ENCODE measurements at regions not wholly inside any gene's neighbourhood (a gene's known extent, or its start where the extent isn't known, plus 50 kb on each side); places are given as distances from the start of the nearest gene placed in this dataset.
"Not testable (repeated sequence)": the region's sequence is repeated elsewhere in the genome, so short reads cannot be mapped to it uniquely, and the experiment has no call there.

GRCh38 chr2:48221846-48222516 is 92.5 kb upstream of the FOXN2 start:
- Mint-ChIP-seq H3K36me3 (no peaks in the 10 kb centered on the region), H3K4me3 (no peak overlapping the region)
- CTCF ChIA-PET, result no interaction called here

DNA sequence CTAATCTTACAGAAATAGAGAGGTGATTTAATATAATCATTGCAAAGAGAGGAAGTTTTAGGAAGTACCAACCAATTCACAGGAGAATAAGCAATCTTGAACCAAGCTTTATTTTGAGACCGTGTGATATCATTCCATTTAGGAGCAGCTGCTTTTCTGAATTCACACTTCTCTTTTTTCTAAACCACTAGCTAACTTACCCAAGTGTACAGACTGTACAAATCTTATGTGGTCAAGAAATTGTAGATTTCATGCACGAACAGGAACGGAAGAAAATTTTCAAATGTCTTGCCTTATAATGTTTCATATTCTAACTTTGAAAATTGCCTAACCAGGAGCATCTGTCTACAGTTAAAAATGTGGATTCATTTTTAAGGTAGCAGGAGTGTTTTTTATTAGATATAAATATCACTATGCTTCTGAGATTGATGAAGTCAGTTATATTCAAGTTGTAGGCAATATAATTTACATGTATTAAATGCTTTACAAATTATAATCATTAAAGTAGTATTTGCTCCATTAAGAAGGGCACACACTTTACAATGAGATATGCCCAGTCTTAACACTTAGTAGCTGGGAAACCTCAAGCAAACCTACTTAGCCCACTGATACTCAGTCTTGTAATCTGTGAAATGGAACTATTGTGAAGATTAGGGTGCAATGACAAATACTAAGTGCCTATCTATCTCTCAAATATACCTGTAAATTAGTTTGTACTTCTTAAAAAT is 86.7 kb upstream of the FOXN2 start:
- H3K36me3 Mint-ChIP-seq, result no peaks in the 10 kb centered on the region
- CTCF ChIA-PET, result no interaction called here
- H3K4me1 Mint-ChIP-seq (ENCODE audit: low read depth), result peaks cover 1% of the 10 kb centered on the region
- no peaks in the 10 kb centered on the region for H3K9me3 Mint-ChIP-seq
- no peak for DNase-seq
- POLR2A ChIA-PET, result no interaction called here
- intact Hi-C loops (cut with micrococcal nuclease), result no loop called here
- H3K27me3 Mint-ChIP-seq, result no peaks in the 10 kb centered on the region
- H3K27ac Mint-ChIP-seq, result no peak overlapping the region
- no peak overlapping the region for H3K4me3 Mint-ChIP-seq

More at GRCh38 chr2:48221846-48222516, 92.5 kb upstream of the FOXN2 start:
- Mint-ChIP-seq H3K27ac (no peak overlapping the region), H3K27me3 (no peaks in the 10 kb centered on the region), H3K4me1 (ENCODE audit: low read depth) (peaks cover 2% of the 10 kb centered on the region), H3K9me3 (no peaks in the 10 kb centered on the region)
- POLR2A ChIA-PET, result no interaction called here
- intact Hi-C loops (cut with micrococcal nuclease), result no loop called here
- DNase-seq, result no peak

DNA sequence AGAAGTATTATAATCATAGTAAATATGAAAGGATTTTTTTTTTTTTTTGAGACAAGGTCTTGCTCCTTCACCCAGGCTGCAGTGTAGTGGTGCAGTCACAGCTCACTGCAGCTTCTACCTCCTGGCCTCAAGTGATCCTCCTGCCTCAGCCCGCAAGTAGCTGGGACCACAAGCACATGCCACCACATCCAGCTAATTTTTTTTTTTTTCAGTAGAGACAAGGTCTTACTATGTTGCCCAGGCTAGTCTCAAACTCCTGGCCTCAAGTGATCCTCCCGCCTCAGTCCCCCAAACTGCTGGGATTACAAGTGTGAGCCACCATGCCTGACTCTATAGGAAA is 86.2 kb upstream of the FOXN2 start:
- no peak overlapping the region for H3K4me3 Mint-ChIP-seq
- peaks cover 6% of the 10 kb centered on the region for H3K4me1 Mint-ChIP-seq (ENCODE audit: low read depth)
- no peak overlapping the region for H3K27ac Mint-ChIP-seq
- intact Hi-C loops (cut with micrococcal nuclease), result no loop called here
- no peaks in the 10 kb centered on the region for H3K36me3 Mint-ChIP-seq
- ChIA-PET POLR2A (no interaction called here), CTCF (no interaction called here)
- no peaks in the 10 kb centered on the region for H3K27me3 Mint-ChIP-seq
- no peaks in the 10 kb centered on the region for H3K9me3 Mint-ChIP-seq
- no peak for DNase-seq

- H3K4me1 Mint-ChIP-seq (ENCODE audit: low read depth), result peaks cover 6% of the 10 kb centered on the region
- intact Hi-C loops (cut with micrococcal nuclease), result no loop called here
- H3K4me3 Mint-ChIP-seq, result no peak overlapping the region
- ChIA-PET CTCF (no interaction called here), POLR2A (no interaction called here)
- no peaks in the 10 kb centered on the region for H3K9me3 Mint-ChIP-seq
- DNase-seq, result no peak
- H3K36me3 Mint-ChIP-seq, result no peaks in the 10 kb centered on the region
- no peaks in the 10 kb centered on the region for H3K27me3 Mint-ChIP-seq
- no peak overlapping the region for H3K27ac Mint-ChIP-seq
Observed at GRCh38 chr2:48229063-48229462, 85.4 kb upstream of the FOXN2 start.

- CTCF ChIA-PET, result no interaction called here
- Mint-ChIP-seq H3K27ac (no peak overlapping the region), H3K36me3 (no peaks in the 10 kb centered on the region), H3K27me3 (no peaks in the 10 kb centered on the region), H3K9me3 (no peaks in the 10 kb centered on the region), H3K4me3 (no peak overlapping the region), H3K4me1 (ENCODE audit: low read depth) (peaks cover 10% of the 10 kb centered on the region)
- intact Hi-C loops (cut with micrococcal nuclease), result no loop called here
- no peak for DNase-seq
- POLR2A ChIA-PET, result no interaction called here
Observed at GRCh38 chr2:48230834-48231233, 83.6 kb upstream of the FOXN2 start.

- H3K36me3 Mint-ChIP-seq, result no peaks in the 10 kb centered on the region
- ChIA-PET POLR2A (no interaction called here), CTCF (no interaction called here)
- H3K4me1 Mint-ChIP-seq (ENCODE audit: low read depth), result peaks cover 19% of the 10 kb centered on the region
- intact Hi-C loops (cut with micrococcal nuclease), result no loop called here
- H3K4me3 Mint-ChIP-seq, result no peak overlapping the region
- H3K27ac Mint-ChIP-seq, result no peak overlapping the region
- no peaks in the 10 kb centered on the region for H3K9me3 Mint-ChIP-seq
- DNase-seq, result no peak
- H3K27me3 Mint-ChIP-seq, result no peaks in the 10 kb centered on the region
Observed at GRCh38 chr2:48232351-48232750, 82.1 kb upstream of the FOXN2 start.

- H3K9me3 Mint-ChIP-seq, result no peaks in the 10 kb centered on the region
- peaks cover 19% of the 10 kb centered on the region for H3K4me1 Mint-ChIP-seq (ENCODE audit: low read depth)
- H3K36me3 Mint-ChIP-seq, result no peaks in the 10 kb centered on the region
- ChIA-PET CTCF (no interaction called here), POLR2A (no interaction called here)
- intact Hi-C loops (cut with micrococcal nuclease), result loop anchor here (1.0 kb wide), 1 partner anchor 111 kb away; no protein-coding TSS in a partner anchor
- no peak overlapping the region for H3K4me3 Mint-ChIP-seq
- peak; percentile 41 for DNase-seq
- H3K27me3 Mint-ChIP-seq, result no peaks in the 10 kb centered on the region
- H3K27ac Mint-ChIP-seq, result peak overlapping the region; percentile 6
Observed at GRCh38 chr2:48233005-48233404, 81.5 kb upstream of the FOXN2 start.

DNA sequence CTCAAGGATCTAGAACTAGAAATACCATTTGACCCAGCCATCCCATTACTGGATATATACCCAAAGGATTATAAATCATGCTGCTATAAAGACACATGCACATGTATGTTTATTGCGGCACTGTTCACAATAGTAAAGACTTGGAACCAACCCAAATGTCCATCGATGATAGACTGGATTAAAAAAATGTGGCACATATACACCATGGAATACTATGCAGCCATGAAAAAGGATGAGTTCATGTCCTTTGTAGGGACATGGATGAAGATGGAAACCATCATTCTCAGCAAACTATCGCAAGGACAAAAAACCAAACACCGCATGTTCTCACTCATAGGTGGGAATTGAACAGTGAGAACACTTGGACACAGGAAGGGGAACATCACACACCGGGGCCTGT is 80.7 kb upstream of the FOXN2 start:
- H3K36me3 Mint-ChIP-seq, H3K9me3 Mint-ChIP-seq, POLR2A ChIA-PET, CTCF ChIA-PET, H3K27ac Mint-ChIP-seq, DNase-seq, H3K27me3 Mint-ChIP-seq, H3K4me3 Mint-ChIP-seq: not testable (repeated sequence)
- intact Hi-C loops (cut with micrococcal nuclease), result loop anchor here (1.0 kb wide), 1 partner anchor 110 kb away; no protein-coding TSS in a partner anchor
- H3K4me1 Mint-ChIP-seq (ENCODE audit: low read depth), result peaks cover 19% of the 10 kb centered on the region

GRCh38 chr2:48235076-48235475 is 79.4 kb upstream of the FOXN2 start:
- no peaks in the 10 kb centered on the region for H3K9me3 Mint-ChIP-seq
- no peak for DNase-seq
- intact Hi-C loops (cut with micrococcal nuclease), result no loop called here
- H3K4me1 Mint-ChIP-seq (ENCODE audit: low read depth), result peaks cover 19% of the 10 kb centered on the region
- ChIA-PET CTCF (no interaction called here), POLR2A (no interaction called here)
- no peaks in the 10 kb centered on the region for H3K36me3 Mint-ChIP-seq
- no peak overlapping the region for H3K27ac Mint-ChIP-seq
- no peak overlapping the region for H3K4me3 Mint-ChIP-seq
- H3K27me3 Mint-ChIP-seq, result no peaks in the 10 kb centered on the region

DNA sequence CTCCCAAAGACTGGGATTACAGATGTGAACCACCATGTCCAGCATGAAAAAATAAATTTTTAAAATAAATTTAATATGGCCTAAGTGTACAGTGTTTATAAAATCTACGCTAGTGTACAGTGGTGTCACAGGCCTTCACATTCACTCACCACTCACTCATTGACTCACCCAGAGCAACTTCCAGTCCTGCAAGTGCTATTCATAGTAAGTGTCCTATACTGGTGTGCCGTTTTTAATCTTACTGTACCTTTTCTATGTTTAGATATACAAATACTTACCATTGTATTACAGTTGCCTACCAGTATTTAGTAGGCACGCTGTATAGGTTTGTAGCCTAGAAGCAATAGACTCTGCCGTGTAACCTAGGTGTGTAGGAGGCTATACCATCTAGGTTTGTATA is 76.1 kb upstream of the FOXN2 start:
- DNase-seq, result no peak
- POLR2A ChIA-PET, result no interaction called here

DNA sequence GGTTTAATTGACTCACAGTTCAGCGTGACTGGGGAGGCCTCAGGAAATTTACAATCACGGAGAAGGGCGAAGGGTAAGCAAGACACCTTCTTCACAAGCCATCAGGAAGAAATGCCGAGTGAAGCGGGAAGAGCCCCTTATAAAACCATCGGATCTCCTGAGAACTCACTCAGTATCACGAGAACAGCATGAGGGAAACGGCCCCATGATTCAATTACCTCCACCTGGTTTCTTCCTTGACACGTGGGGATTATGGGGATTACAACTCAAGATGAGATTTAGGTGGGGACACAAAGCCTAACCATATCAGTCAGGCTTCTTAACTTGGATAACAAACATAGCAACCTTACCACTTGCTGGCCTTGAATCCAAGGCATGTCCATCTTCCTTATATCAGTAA is 73.6 kb upstream of the FOXN2 start:
- peaks cover 12% of the 10 kb centered on the region for H3K4me1 Mint-ChIP-seq (ENCODE audit: low read depth)
- H3K4me3 Mint-ChIP-seq, result no peak overlapping the region
- CTCF ChIA-PET, result no interaction called here

More for the DNA sequence above, 76.1 kb upstream of the FOXN2 start:
- CTCF ChIA-PET, result no interaction called here
- H3K4me1 Mint-ChIP-seq (ENCODE audit: low read depth), result peaks cover 16% of the 10 kb centered on the region
- no peak overlapping the region for H3K27ac Mint-ChIP-seq
- intact Hi-C loops (cut with micrococcal nuclease), result no loop called here
- no peak overlapping the region for H3K4me3 Mint-ChIP-seq
- H3K27me3 Mint-ChIP-seq, result no peaks in the 10 kb centered on the region
- H3K9me3 Mint-ChIP-seq, result no peaks in the 10 kb centered on the region
- no peaks in the 10 kb centered on the region for H3K36me3 Mint-ChIP-seq

GRCh38 chr2:48247206-48247605 is 67.3 kb upstream of the FOXN2 start:
- DNase-seq, result no peak
- Mint-ChIP-seq H3K27ac (no peak overlapping the region), H3K36me3 (no peaks in the 10 kb centered on the region), H3K27me3 (no peaks in the 10 kb centered on the region), H3K4me3 (no peak overlapping the region), H3K4me1 (ENCODE audit: low read depth) (peaks cover 14% of the 10 kb centered on the region), H3K9me3 (no peaks in the 10 kb centered on the region)
- ChIA-PET POLR2A (no interaction called here), CTCF (no interaction called here)
- intact Hi-C loops (cut with micrococcal nuclease), result loop anchor here (5.0 kb wide), 1 partner anchor 175 kb away; no protein-coding TSS in a partner anchor

More for the DNA sequence above, 73.6 kb upstream of the FOXN2 start:
- intact Hi-C loops (cut with micrococcal nuclease), result no loop called here
- DNase-seq, result no peak
- Mint-ChIP-seq H3K27ac (no peak overlapping the region), H3K27me3 (no peaks in the 10 kb centered on the region), H3K9me3 (no peaks in the 10 kb centered on the region), H3K36me3 (no peaks in the 10 kb centered on the region)
- POLR2A ChIA-PET, result no interaction called here
